H9 (cell line): ENCODE measurements at regions not wholly inside any gene's neighbourhood (a gene's known extent, or its start where the extent isn't known, plus 50 kb on each side); places are given as distances from the start of the nearest gene placed in this dataset.

Experiments used
- DNase-seq: peaks from one replicate; pipeline ENCODE4 v3.0.0-alpha.2; 2017
- H2AFZ ChIP-seq: one replicate; pipeline ENCODE4 v1.6.1; 2013; ENCODE audit warnings: mild to moderate bottlenecking, low read length, control low read depth, moderate library complexity
- H2AK5ac ChIP-seq: 2 replicates; pipeline ENCODE4 v1.6.1; 2013; ENCODE audit warnings: low read length, control low read depth, mixed read lengths; ENCODE audit not compliant: insufficient read length
- H2BK120ac ChIP-seq: one replicate; pipeline ENCODE4 v1.6.1; 2013; ENCODE audit warnings: low read depth, mild to moderate bottlenecking, low read length, control low read depth, inconsistent platforms; ENCODE audit not compliant: poor library complexity, severe bottlenecking
- H2BK12ac ChIP-seq: 2 replicates; pipeline ENCODE4 v1.6.1; 2013; ENCODE audit warnings: low read length, control low read depth, mixed read lengths, low read depth; ENCODE audit not compliant: insufficient read length
- H2BK15ac ChIP-seq: 2 replicates; pipeline ENCODE4 v1.6.1; 2013; ENCODE audit warnings: low read depth, low read length, control low read depth
- H2BK20ac ChIP-seq: one replicate; pipeline ENCODE4 v1.6.1; 2013; ENCODE audit warnings: low read depth, mild to moderate bottlenecking, low read length, control low read depth, inconsistent platforms; ENCODE audit not compliant: poor library complexity, severe bottlenecking
- H2BK5ac ChIP-seq: 2 replicates; pipeline ENCODE4 v1.6.1; 2013; ENCODE audit warnings: low read length, control low read depth, mixed read lengths; ENCODE audit not compliant: insufficient read length
- H3K14ac ChIP-seq: 2 replicates; pipeline ENCODE4 v1.6.1; 2013; ENCODE audit warnings: low read length, control low read depth; ENCODE audit not compliant: insufficient read depth
- H3K18ac ChIP-seq: 2 replicates; pipeline ENCODE4 v1.6.1; 2013; ENCODE audit warnings: low read depth, mild to moderate bottlenecking, mixed read lengths, low read length, control low read depth; ENCODE audit not compliant: insufficient read length
- H3K23ac ChIP-seq: 2 replicates; pipeline ENCODE4 v1.6.1; 2013; ENCODE audit warnings: low read length, control low read depth, mixed read lengths, low read depth; ENCODE audit not compliant: insufficient read length
- H3K23me2 ChIP-seq: 2 replicates; pipeline ENCODE4 v1.6.1; 2013; ENCODE audit warnings: low read depth, mild to moderate bottlenecking, mixed read lengths, low read length, control low read depth; ENCODE audit not compliant: insufficient read length, poor library complexity, severe bottlenecking
- H3K27ac ChIP-seq: 2 replicates; pipeline ENCODE4 v1.5.1; 2013; ENCODE audit warnings: low read length, control low read depth, mixed read lengths, low read depth; ENCODE audit not compliant: insufficient read length
- H3K27me3 ChIP-seq: 2 replicates; pipeline ENCODE4 v1.6.1; 2013; ENCODE audit warnings: low read length, control low read depth, inconsistent platforms; ENCODE audit not compliant: insufficient read depth
- H3K4ac ChIP-seq: 2 replicates; pipeline ENCODE4 v1.6.1; 2013; ENCODE audit warnings: low read depth, mild to moderate bottlenecking, control low read depth, inconsistent platforms, low read length, moderate library complexity
- H3K4me1 ChIP-seq: 2 replicates; pipeline ENCODE4 v1.6.1; 2013; ENCODE audit warnings: low read length, control low read depth, inconsistent platforms; ENCODE audit not compliant: insufficient read depth
- H3K4me2 ChIP-seq: 2 replicates; pipeline ENCODE4 v1.6.1; 2013; ENCODE audit warnings: low read length, control low read depth, mixed read lengths; ENCODE audit not compliant: insufficient read length, insufficient read depth
- H3K56ac ChIP-seq: 2 replicates; pipeline ENCODE4 v1.6.1; 2013; ENCODE audit warnings: low read depth, mild to moderate bottlenecking, mixed read lengths, low read length, control low read depth; ENCODE audit not compliant: insufficient read length
- H3K79me1 ChIP-seq: 2 replicates; pipeline ENCODE4 v1.6.1; 2013; ENCODE audit warnings: low read depth, mild to moderate bottlenecking, moderate library complexity, low read length, control low read depth, inconsistent platforms; ENCODE audit not compliant: insufficient read depth, poor library complexity, severe bottlenecking
- H3K79me2 ChIP-seq: 2 replicates; pipeline ENCODE4 v1.6.1; 2013; ENCODE audit warnings: low read length, control low read depth, inconsistent platforms; ENCODE audit not compliant: insufficient read depth
- H3K9ac ChIP-seq: 2 replicates; pipeline ENCODE4 v1.6.1; 2013; ENCODE audit warnings: low read length, control low read depth, mixed read lengths; ENCODE audit not compliant: insufficient read length; ENCODE audit errors: extremely low read depth
- H3K9me3 ChIP-seq: one replicate; pipeline ENCODE4 v1.6.1; 2013; ENCODE audit warnings: low read depth, low read length, inconsistent platforms; ENCODE audit not compliant: control insufficient read depth
- H3T11ph ChIP-seq: one replicate; pipeline ENCODE4 v1.6.1; 2013; ENCODE audit warnings: mild to moderate bottlenecking, low read length, control low read depth, inconsistent platforms
- H4K20me1 ChIP-seq: one replicate; pipeline ENCODE4 v1.6.1; 2013; ENCODE audit not compliant: control insufficient read depth, insufficient read length, insufficient read depth
- H4K5ac ChIP-seq: 2 replicates; pipeline ENCODE4 v1.6.1; 2013; ENCODE audit warnings: low read depth, mild to moderate bottlenecking, mixed read lengths, low read length, control low read depth; ENCODE audit not compliant: insufficient read length
- H4K8ac ChIP-seq: replicated peaks from 2 replicates; pipeline ENCODE4 v1.6.1; 2013; ENCODE audit warnings: low read length, control low read depth, mixed read lengths, low read depth; ENCODE audit not compliant: insufficient read length
- H4K91ac ChIP-seq: 2 replicates; pipeline ENCODE4 v1.6.1; 2013; ENCODE audit warnings: low read depth, mild to moderate bottlenecking, moderate library complexity, mixed read lengths, low read length, control low read depth; ENCODE audit not compliant: insufficient read length
- H3K27ac Mint-ChIP-seq, 3 experiments: 2 replicates in 2 of 3; 3 replicates in 1 of 3; pipeline ENCODE4 v1.8.0; 2020 to 2021; ENCODE audit warnings: mixed read lengths in 3 of 3, mild to moderate bottlenecking in 1 of 3, moderate library complexity in 1 of 3
- H3K27me3 Mint-ChIP-seq: 2 replicates; pipeline ENCODE4 v1.8.0; 2021; ENCODE audit warnings: low read depth, mild to moderate bottlenecking, moderate library complexity, mixed read lengths
- H3K36me3 Mint-ChIP-seq, 3 experiments: 2 replicates in 2 of 3; 3 replicates in 1 of 3; pipeline ENCODE4 v1.8.0; 2020 to 2021; ENCODE audit warnings: low read depth in 3 of 3, mixed read lengths in 3 of 3; ENCODE audit not compliant: insufficient read depth in 1 of 3
- H3K4me1 Mint-ChIP-seq, 2 experiments: 2 replicates each; pipeline ENCODE4 v1.8.0; 2020; ENCODE audit warnings: mixed read lengths in 2 of 2
- H3K4me3 Mint-ChIP-seq, 2 experiments: 2 replicates in 1 of 2; 3 replicates in 1 of 2; pipeline ENCODE4 v1.8.0; 2020 to 2021; ENCODE audit warnings: mild to moderate bottlenecking in 2 of 2, mixed read lengths in 2 of 2, moderate library complexity in 1 of 2
- H3K9me3 Mint-ChIP-seq, 2 experiments: 2 replicates in 1 of 2; 3 replicates in 1 of 2; pipeline ENCODE4 v1.8.0; 2020; ENCODE audit warnings: mild to moderate bottlenecking in 2 of 2, mixed read lengths in 2 of 2, moderate library complexity in 1 of 2
- CTCF ChIP-seq: fragments of 200-600 bp; sonication (generic); conservative IDR thresholded peaks from 3 replicates; pipeline ENCODE4 v1.8.0; 2021; ENCODE audit warnings: antibody characterized with exemption, mild to moderate bottlenecking
- WGBS: extraction: QIAGEN DNeasy Blood & Tissue Kit; methylation state at CpG from one replicate; pipeline ENCODE4 v1.1.7; 2013; ENCODE audit warnings: missing lambda C conversion rate, low lambda C conversion rate, mixed read lengths; ENCODE audit not compliant: insufficient read length; ENCODE audit errors: extremely low coverage; 5-methylcytosine and 5-hydroxymethylcytosine counted together

GRCh38 chr15:39299486-39300267 is 281.2 kb upstream of the THBS1 start:
- Histone ChIP-seq H3K79me2 (no peaks in the 10 kb centered on the region; the same call in 1 of the 2 replicates), H3K4me1 (no peaks in the 10 kb centered on the region), H2BK5ac (no peak overlapping the region), H3K9me3 (no peaks in the 10 kb centered on the region), H4K91ac (no peak overlapping the region), H3K4ac (no peak overlapping the region), H3K9ac (no peak overlapping the region), H3K14ac (no peak overlapping the region), H3K18ac (no peak overlapping the region), H2BK12ac (no peak overlapping the region), H3K79me1 (no peaks in the 10 kb centered on the region), H4K20me1 (no peaks in the 10 kb centered on the region), H2BK20ac (no peak overlapping the region), H3K27me3 (no peaks in the 10 kb centered on the region), H3K56ac (no peak overlapping the region), H2AFZ (no peak overlapping the region), H4K5ac (no peak overlapping the region), H3K23ac (no peak overlapping the region), H2BK120ac (no peak overlapping the region), H2BK15ac (no peak overlapping the region), H3K23me2 (no peaks in the 10 kb centered on the region), H3K27ac (no peak overlapping the region), H3T11ph (no peak overlapping the region), H3K4me2 (no peak overlapping the region), H2AK5ac (no peak overlapping the region), H4K8ac (no peak overlapping the region)
- no peak overlapping the region for H3K4me3 Mint-ChIP-seq
- no peaks in the 10 kb centered on the region for H3K9me3 Mint-ChIP-seq
- WGBS = no CpG with 5 or more reads among the region's 1 CpG
- H3K27ac Mint-ChIP-seq = no peak overlapping the region
- DNase-seq = no peak
- H3K36me3 Mint-ChIP-seq = no peaks in the 10 kb centered on the region
- H3K4me1 Mint-ChIP-seq = peaks cover 0 to 7% of the 10 kb centered on the region in 2 experiments; a peak in 2 of 4 replicates
- H3K27me3 Mint-ChIP-seq = no peaks in the 10 kb centered on the region
- no peak for TF ChIP-seq CTCF
